B cell (primary cell): ENCODE measurements at regions not wholly inside any gene's neighbourhood (a gene's known extent, or its start where the extent isn't known, plus 50 kb on each side); places are given as distances from the start of the nearest gene placed in this dataset.

Experiments used
- ATAC-seq: fragments of 200-7000 bp; cut with Tn5 transposase; one replicate; pipeline ENCODE4 v1.10.0; 2021; ENCODE audit warnings: low read depth, mild to moderate bottlenecking, moderate number of reproducible peaks, moderate library complexity
- CTCF ChIA-PET: fragments of 350-600 bp; sonication (Branson Sonifier 250); formaldehyde crosslinking; loops from one replicate; lab custom pipeline; 2021; ENCODE audit warnings: antibody characterized with exemption, inconsistent platforms; lab: Charles Lee
- POLR2A ChIA-PET: fragments of 350-600 bp; sonication (Branson Sonifier 250); formaldehyde crosslinking; loops from one replicate; lab custom pipeline; 2021; ENCODE audit warnings: antibody characterized with exemption; lab: Charles Lee
- DNase-seq: peaks from one replicate; pipeline ENCODE4 v3.0.0; 2013
- H2AFZ ChIP-seq: 2 replicates; pipeline ENCODE4 v1.6.1; 2012; ENCODE audit warnings: mild to moderate bottlenecking, low read depth, low read length; ENCODE audit not compliant: insufficient read depth, poor library complexity, severe bottlenecking
- H3K27ac ChIP-seq, 2 donors: 1 replicate in 1 of 2; 2 replicates in 1 of 2; pipeline ENCODE4 v1.5.1; 2012 to 2013; ENCODE audit warnings: low read length in 2 of 2, mild to moderate bottlenecking in 2 of 2, moderate library complexity in 1 of 2
- H3K27me3 ChIP-seq, 4 experiments: fragments of 200-600 bp in 1 of 4; sonication (generic) in 1 of 4; replicated peaks in 1 of 4; 1 replicate in 2 of 4; 2 replicates in 2 of 4; pipeline versions ENCODE4 v1.6.1 to v1.7.0; 2013 to 2016; ENCODE audit warnings: low read length in 3 of 4, mild to moderate bottlenecking in 2 of 4, mixed read lengths in 1 of 4, moderate library complexity in 1 of 4; ENCODE audit not compliant: insufficient read depth in 4 of 4, control insufficient read depth in 3 of 4; ENCODE audit errors: control extremely low read depth in 1 of 4
- H3K36me3 ChIP-seq, 2 experiments: replicated peaks in 1 of 2; 1 replicate in 1 of 2; 2 replicates in 1 of 2; pipeline versions ENCODE4 v1.6.1 to v1.7.1; 2013; ENCODE audit warnings: low read length in 1 of 2; ENCODE audit not compliant: insufficient read depth in 2 of 2, control insufficient read depth in 1 of 2; ENCODE audit errors: control extremely low read depth in 1 of 2, extremely low read depth in 1 of 2
- H3K4me1 ChIP-seq, 2 donors: fragments of 200-600 bp in 1 of 2; sonication (generic) in 1 of 2; 1 replicate in 1 of 2; 2 replicates in 1 of 2; pipeline versions ENCODE4 v1.5.1 to v1.6.1; 2013 to 2017; ENCODE audit warnings: low read length in 2 of 2; ENCODE audit not compliant: control insufficient read depth in 2 of 2, insufficient read depth in 2 of 2
- H3K4me2 ChIP-seq: replicated peaks from 2 replicates; pipeline ENCODE3; 2012; ENCODE audit warnings: mild to moderate bottlenecking, low read depth, low read length; ENCODE audit not compliant: poor library complexity, severe bottlenecking
- H3K4me3 ChIP-seq, 5 experiments: fragments of 200-600 bp in 1 of 5; sonication (generic) in 1 of 5; 1 replicate in 3 of 5; 2 replicates in 2 of 5; pipeline versions ENCODE4 v1.5.1 to v1.7.0; 2011 to 2016; ENCODE audit warnings: low read length in 4 of 5, mild to moderate bottlenecking in 4 of 5, low read depth in 2 of 5, control low read depth in 1 of 5, moderate library complexity in 1 of 5; ENCODE audit not compliant: insufficient read depth in 1 of 5; ENCODE audit errors: control extremely low read depth in 1 of 5, extremely low read depth in 1 of 5
- H3K79me2 ChIP-seq: fragments of 200-600 bp; sonication (generic); one replicate; pipeline ENCODE4 v1.6.0; 2016; ENCODE audit warnings: low read length; ENCODE audit not compliant: control insufficient read depth, insufficient read depth
- H3K9ac ChIP-seq: fragments of 200-600 bp; sonication (generic); 2 replicates; pipeline ENCODE4 v1.6.1; 2017; ENCODE audit warnings: mild to moderate bottlenecking, low read length, moderate library complexity
- H3K9me3 ChIP-seq, 3 donors: one replicate each; pipeline versions ENCODE4 v1.6.1 to v1.7.1; 2013; ENCODE audit warnings: low read length in 2 of 3; ENCODE audit not compliant: control insufficient read depth in 2 of 3, insufficient read depth in 1 of 3; ENCODE audit errors: control extremely low read depth in 1 of 3
- H4K20me1 ChIP-seq: 2 replicates; pipeline ENCODE4 v1.6.0; 2012; ENCODE audit warnings: mild to moderate bottlenecking, low read length; ENCODE audit not compliant: insufficient read depth, control insufficient read depth, poor library complexity, severe bottlenecking
- H3K27ac Mint-ChIP-seq: one replicate; pipeline ENCODE4 v1.8.0; 2021; ENCODE audit warnings: mixed read lengths
- H3K27me3 Mint-ChIP-seq: one replicate; pipeline ENCODE4 v1.8.0; 2021; ENCODE audit warnings: mixed read lengths
- H3K4me1 Mint-ChIP-seq: one replicate; pipeline ENCODE4 v1.8.0; 2021; ENCODE audit warnings: mixed read lengths
- H3K4me3 Mint-ChIP-seq: one replicate; pipeline ENCODE4 v1.8.0; 2021; ENCODE audit warnings: mixed read lengths
- H3K9me3 Mint-ChIP-seq: one replicate; pipeline ENCODE4 v1.8.0; 2022; ENCODE audit warnings: mixed read lengths; ENCODE audit not compliant: insufficient read depth
- CTCF ChIP-seq: fragments of 200-600 bp; IDR thresholded peaks from one replicate; pipeline ENCODE4 v1.8.0; 2022; ENCODE audit warnings: antibody characterized with exemption, mild to moderate bottlenecking
- EZH2 ChIP-seq: IDR thresholded peaks from 2 replicates; pipeline ENCODE4 v1.6.1; 2012; ENCODE audit warnings: borderline replicate concordance, low read depth, mild to moderate bottlenecking, moderate library complexity, low read length; ENCODE audit not compliant: insufficient read depth, poor library complexity, severe bottlenecking
- WGBS: methylation state at CpG from one replicate; pipeline ENCODE4 v1.1.5; 2013; ENCODE audit warnings: missing lambda C conversion rate; ENCODE audit not compliant: insufficient coverage; 5-methylcytosine and 5-hydroxymethylcytosine counted together
- intact Hi-C: fragments of 100-400 bp; cut with micrococcal nuclease; formaldehyde crosslinking; loops from one replicate; pipeline ENCODE4 v1.10.0; 2022

GRCh38 chr2:181268174-181268867 is 188.9 kb upstream of the ITGA4 start:
- POLR2A ChIA-PET, result no interaction called here
- H4K20me1 ChIP-seq, result no peaks in the 10 kb centered on the region
- H3K79me2 ChIP-seq, result no peaks in the 10 kb centered on the region
- H3K9me3 ChIP-seq, result no peaks in the 10 kb centered on the region
- H2AFZ ChIP-seq, result no peak overlapping the region
- no peak overlapping the region for H3K4me3 Mint-ChIP-seq
- 27% methylated on average over 1 of the region's 3 CpGs for WGBS
- H3K27ac ChIP-seq, result no peak overlapping the region
- H3K27ac Mint-ChIP-seq, result no peak overlapping the region
- H3K9me3 Mint-ChIP-seq, result no peaks in the 10 kb centered on the region
- H3K36me3 ChIP-seq, result no peaks in the 10 kb centered on the region
- no peaks in the 10 kb centered on the region for H3K4me1 ChIP-seq
- no peak for ATAC-seq
- CTCF ChIA-PET, result interaction anchor here (0.8 to 1.6 kb wide), 2 partner anchors 112 to 164 kb away, joined by 3 to 4 read pairs; no protein-coding TSS in a partner anchor
- TF ChIP-seq EZH2 (no peak), CTCF (no peak)
- H3K27me3 ChIP-seq, result no peaks in the 10 kb centered on the region
- H3K4me3 ChIP-seq, result no peak overlapping the region
- H3K4me1 Mint-ChIP-seq, result no peaks in the 10 kb centered on the region
- H3K4me2 ChIP-seq, result no peak overlapping the region
- intact Hi-C loops, result no loop called here
- H3K9ac ChIP-seq, result no peak overlapping the region
- H3K27me3 Mint-ChIP-seq, result no peaks in the 10 kb centered on the region
- DNase-seq, result no peak

- H3K27ac ChIP-seq, result no peak overlapping the region
- H3K4me1 ChIP-seq, result no peaks in the 10 kb centered on the region
- no peak overlapping the region for H3K9ac ChIP-seq
- H3K9me3 ChIP-seq, result no peaks in the 10 kb centered on the region
- intact Hi-C loops, result no loop called here
- POLR2A ChIA-PET, result no interaction called here
- TF ChIP-seq CTCF (no peak), EZH2 (no peak)
- no peaks in the 10 kb centered on the region for H3K36me3 ChIP-seq
- Mint-ChIP-seq H3K27me3 (no peaks in the 10 kb centered on the region), H3K4me1 (no peaks in the 10 kb centered on the region), H3K4me3 (no peak overlapping the region), H3K27ac (no peak overlapping the region), H3K9me3 (no peaks in the 10 kb centered on the region)
- WGBS, result no CpG with 5 or more reads among the region's 1 CpG
- DNase-seq (no peak), ATAC-seq (no peak)
- H3K27me3 ChIP-seq, result no peaks in the 10 kb centered on the region
- H3K4me3 ChIP-seq, result no peak overlapping the region
- no peak overlapping the region for H2AFZ ChIP-seq
- no peaks in the 10 kb centered on the region for H3K79me2 ChIP-seq
- H4K20me1 ChIP-seq, result no peaks in the 10 kb centered on the region
- no peak overlapping the region for H3K4me2 ChIP-seq
- CTCF ChIA-PET, result no interaction called here
These were observed 183.2 kb upstream of the ITGA4 start for GRCh38 chr2:181273986-181274385.
